ENCODE measurements at regions not wholly inside any gene's neighbourhood (a gene's known extent, or its start where the extent isn't known, plus 50 kb on each side); places are given as distances from the start of the nearest gene placed in this dataset.

DNA sequence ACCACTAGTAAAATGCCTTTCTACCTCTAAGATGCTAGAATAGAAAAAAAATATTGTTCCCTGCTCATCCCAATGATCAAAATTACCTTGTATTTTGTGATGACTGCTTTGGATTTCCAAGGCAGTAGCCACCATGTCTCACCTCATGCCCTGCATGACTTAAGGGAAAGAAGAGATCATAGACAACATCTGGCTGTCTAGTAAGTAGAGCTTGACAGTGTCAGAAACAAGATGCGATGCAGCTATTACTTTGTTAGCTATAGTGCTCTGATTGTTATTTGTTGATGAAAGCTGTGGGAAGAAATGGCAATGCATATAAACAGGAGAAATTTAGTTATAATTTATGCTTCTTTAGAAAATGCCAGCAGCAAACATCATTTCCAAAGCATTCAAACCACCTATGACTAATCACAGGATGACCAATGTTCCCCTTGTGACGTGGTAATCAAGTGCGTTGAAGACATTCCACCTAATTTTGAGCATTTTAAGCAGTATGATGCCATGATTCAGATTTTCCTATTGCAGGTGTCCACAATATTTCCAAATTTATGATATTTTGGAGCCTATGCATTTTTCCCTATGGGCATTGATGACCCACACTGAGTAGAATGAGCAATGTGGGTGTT is 308.3 kb downstream of the KCNRG start:
- no peak for ATAC-seq

DNA sequence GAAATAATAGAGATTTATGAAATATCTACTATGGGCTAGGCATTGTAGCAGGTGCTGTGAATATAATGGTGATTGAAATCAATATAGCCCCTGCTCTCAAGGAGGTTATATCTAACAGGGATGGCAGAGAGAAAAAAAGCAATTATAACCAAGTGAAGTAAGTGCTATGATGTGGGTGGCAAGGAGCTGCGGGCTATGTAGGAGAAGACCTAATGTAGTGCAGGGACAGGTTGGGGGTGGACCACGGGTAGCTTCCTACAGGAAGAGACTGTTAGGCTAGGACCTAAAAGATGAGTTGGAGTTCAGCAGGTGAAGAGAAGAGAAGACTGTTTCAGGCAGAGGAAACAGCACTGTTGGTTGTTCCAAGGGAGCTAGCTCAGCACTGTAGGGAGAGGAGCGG is 311.0 kb downstream of the KCNRG start:
- no peak for ATAC-seq

DNA sequence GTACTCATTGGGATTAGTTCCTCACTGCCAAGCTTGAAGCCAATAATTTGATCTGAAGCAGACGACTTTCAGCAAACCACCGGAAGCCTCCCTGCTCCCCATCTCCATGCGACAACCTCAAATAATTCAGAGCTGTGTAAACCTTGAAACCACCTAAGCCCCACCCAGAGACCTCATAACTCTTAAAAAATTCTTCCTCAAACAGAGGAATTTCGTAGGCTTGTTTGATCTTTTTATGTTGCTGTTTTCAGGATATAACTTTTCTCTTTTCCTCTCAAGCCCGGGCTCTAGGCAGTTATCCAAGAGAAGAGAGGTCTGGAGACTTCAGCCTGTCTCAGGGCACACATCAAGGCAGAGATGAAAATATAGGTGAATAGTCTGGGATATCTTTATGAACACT is 311.6 kb downstream of the KCNRG start:
- no peak for ATAC-seq

DNA sequence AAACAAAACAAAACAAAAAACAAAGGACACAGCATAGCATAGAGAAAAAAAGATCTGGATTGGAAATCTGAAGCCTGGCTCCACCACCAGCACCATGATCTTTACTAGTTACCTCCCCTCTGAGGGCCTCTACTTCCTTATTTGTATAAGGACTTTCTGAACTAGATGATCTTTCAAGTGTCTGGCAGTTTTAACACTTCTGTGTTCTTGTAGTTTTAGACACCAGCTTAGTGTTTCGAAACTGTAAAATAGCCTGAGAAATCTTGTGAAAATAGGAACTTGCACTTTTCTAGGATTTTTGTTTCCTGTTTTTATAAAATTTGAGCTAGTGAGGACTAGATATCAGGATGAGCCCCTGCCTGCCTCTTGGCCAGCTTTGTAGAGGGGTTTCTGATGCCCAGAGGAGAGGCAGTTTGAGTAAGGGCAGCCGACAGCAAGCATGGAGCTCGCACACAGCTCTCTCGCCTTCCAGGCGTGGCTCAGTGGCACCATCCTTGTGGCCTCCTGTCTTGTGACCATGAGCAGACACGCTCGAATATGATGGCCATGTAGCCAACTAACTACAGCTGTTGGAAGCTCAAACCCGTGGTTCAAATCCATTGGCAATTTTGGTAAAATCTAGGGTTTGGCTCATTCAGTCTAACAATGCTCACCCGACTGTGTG is 319.0 kb downstream of the KCNRG start:
- no peak for ATAC-seq

DNA sequence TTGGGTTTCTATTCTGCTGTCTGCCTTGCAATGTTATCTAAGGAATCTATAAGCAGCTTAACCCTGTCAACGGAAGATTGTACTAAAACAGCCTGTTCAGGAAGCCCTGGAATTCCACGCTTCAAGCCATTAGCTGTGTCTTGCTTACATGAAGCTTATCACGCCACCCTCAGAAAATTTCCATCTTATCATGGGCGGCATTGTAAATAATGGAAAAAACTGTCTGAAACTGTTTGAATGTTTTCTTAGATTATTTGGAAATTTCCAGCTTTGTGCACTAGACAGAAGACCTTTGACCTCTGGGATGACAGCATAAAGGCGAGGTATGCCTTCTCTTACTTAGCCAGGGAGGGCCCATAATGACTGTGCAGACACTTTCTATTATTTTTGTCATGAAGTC is 319.7 kb downstream of the KCNRG start:
- ATAC-seq: no peak

DNA sequence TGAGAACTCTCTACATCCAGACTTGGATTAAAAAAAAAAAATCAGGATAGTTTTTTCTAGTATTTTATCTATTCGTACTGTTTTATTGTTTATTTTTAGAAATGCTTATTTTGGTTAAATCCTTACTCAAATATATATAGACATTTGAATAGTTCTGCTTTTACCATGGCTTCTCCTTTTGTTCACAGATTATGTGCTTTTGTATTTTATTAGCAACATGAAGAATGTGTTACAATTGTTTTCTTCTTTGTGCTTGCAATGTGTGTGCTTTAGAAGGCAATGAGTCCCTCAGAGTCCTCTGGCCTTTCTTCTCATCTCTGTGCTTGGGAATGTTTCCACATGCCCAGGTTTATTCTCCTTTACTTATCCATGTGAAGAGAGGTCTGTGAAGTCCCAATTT is 324.0 kb downstream of the KCNRG start:
- ATAC-seq: no peak

DNA sequence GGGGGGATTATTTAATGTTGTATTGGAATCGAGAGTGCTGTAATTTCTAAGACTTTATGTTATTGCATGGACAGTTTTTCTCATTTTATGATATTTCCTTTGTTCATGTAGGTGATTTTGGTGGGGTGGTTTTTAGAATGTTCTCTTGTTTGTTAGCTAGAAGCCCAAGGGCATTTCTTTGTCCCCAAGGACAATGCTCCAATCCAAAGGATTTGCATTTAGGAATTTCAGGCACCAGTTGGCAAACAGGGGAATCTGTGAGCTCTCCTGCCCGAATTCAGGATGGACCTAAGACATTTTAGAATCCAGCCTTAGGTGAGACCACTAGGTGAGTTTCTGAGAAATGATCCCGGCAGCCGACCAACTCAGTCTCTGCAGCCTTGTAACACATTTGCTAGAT is 324.9 kb downstream of the KCNRG start:
- no peak for ATAC-seq

DNA sequence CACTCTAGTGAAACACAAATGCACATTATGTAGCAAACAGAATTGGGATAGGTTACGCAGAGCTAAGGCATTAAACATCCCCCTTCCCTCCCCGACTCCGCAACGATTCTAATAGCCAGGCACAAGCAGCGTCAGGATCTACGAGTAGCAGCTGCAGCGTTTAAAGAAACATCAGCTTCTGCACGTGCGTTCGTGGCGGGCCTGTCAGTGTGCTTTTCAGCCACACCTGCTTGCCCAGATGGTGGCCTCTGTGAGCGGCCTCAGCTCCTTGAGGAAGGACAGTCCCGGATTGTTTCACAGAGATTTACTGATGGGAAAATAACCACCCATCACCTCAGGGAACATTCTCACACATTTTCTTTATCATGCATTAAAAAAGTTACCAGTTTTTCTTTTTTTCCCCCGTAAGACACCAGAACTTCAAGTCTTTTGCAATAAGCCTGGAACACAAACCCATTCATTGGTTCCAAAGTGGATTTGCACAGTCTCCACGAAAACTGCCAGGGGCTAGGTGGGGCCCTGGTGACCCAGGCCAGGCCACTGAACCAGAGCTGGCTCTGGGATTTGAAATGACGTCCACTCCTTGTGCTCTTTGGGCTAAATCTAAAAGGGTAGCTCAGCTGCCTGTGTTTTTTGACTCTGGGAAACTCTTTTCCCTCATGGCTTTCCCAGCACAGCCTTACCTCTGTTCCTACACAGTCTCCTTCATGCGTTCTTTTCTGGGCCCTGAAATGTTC is 325.5 kb downstream of the KCNRG start:
- ATAC-seq: no peak

DNA sequence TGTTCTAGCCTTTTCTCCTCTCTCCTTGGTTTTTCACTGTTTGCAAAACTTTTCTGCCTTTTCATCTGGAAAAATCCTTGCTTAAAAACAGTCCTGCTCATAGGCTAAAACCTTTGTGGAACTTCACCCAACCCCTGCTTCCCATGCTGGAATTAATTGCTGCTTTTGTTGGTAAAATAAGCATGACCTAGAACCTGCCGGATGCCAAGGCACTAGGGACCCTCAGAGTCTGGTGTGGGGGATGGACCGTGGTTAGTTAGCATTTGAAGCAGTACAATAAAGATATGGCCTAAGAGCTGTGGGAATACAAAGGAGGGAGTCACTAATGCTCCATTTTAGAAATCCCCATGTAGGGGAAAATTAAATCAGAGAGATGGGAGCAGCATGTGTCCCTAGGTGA is 326.3 kb downstream of the KCNRG start:
- ATAC-seq: no peak

DNA sequence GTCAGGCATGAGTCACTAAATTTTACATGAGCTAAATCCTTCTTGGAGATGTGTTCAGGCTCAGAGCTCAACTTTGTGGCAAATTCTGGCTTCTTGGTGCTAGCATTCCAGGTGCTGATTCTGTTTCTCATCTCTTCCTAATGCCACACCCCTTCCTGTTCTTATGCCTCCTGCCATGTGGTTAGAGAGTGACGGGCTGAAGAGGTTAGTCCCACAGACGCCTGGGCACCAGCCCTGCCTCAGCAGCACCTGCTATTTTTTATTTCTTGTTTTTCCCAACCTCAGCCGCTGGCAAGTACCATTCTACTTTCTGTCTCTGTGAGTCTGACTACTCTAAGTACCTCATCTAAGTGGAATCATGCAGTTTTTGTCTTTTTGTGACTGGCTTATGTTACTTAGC is 329.5 kb downstream of the KCNRG start:
- ATAC-seq: no peak

DNA sequence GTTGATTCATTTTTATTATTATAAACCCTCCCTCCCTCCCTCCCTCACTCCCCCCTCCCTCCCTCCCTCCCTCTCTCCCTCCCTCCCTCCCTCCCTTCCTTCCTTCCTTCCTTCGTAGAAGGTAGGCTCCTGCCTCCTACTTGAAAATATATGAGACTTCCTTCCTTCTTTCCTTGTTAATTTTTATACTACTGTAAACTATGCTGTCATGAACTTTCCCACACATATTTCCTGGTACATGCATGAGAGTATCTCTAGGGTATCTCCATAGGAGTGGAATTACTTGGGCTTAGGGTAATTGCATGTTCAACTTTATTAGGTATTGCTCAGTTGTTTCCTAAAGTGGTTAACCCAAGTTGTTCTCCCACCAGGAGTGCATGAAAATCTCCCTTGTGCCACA is 330.6 kb downstream of the KCNRG start:
- ATAC-seq: no peak

DNA sequence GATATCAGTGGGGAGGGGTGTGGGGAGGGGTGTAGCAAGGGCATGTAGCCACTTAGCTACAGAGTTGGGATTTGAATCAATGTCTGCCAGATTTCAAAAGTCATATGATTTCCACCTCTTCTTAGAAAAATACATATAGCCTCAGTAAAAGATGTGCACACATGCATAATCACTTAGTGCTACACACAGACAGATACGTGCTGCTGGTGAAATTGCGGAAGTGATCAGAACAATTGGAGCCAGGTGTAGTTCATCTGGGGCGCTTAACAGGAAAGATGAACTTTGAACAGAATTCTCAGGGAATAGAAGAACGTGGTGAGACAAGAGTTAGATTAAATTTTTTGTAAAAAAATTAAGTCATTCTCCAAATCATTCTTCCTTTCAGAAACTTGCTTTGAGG is 333.1 kb downstream of the KCNRG start:
- no peak for ATAC-seq

DNA sequence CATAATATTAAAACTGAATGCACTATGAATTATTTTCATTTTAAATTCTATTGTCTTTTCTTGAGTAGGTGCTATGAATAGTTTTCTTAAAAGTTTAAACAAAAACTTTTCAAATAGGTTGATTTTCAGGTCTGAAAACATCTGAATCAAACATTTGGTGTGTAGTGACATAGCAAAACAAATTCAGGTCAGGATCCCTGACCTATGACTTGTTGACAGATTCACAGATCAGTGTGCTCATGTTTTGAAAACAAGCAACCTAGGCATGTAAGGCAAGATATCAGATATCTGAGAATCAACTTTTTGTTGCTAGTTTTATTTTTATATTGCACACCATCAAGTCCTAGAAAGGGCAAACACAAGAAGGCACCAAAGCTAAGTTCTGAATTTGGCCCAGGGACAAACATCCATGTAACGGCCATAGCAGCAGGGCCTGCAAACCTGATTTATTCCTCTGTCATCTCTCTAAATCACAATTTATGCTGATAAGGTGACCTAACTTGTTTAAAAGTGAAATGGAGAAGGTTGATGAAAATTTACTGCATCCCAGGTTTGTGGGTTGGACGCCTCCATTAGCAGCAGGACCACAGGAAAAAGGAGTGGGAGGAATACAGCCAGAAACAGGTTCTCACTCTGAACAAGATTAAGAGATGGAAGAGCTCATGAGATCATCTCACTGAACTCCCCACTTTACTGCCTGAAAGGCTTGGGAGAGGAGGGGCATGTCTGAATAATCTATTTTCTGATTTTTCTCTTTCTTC is 337.7 kb downstream of the KCNRG start:
- no peak for ATAC-seq

DNA sequence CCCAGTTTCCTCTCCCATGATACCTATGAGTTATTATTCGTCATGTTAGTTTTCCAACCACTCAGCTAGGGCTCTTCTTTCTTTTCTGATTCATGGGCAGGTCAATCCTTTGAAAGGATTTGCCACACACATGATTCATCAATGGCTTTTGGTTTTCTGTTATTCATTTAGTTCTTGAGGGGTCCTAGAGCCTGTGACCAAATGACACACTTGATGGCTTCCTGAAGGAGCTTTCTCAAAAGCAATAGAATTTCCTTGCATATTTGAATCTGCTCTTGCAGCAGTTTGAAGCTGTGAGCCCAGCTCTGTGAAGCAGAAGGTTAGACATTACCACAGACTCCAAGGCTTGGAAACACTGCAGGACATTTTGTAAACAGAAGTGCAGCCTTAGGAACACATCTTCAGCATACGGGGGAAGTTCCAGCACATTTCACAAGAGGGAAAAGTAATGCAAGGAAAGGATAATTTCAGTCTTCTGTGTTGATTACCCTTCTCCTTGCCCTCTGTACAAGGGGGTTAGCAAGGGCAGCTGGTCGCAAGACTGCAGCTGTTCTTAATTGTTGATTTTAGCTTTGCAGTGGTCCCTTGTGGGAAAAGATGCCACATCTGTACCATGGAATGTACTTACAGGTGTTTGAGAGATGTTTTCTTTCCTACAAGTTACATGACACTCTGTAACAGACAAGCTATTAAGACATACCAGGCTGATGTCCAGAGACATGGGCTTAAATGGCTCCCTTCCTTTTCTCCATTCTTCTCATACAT is 338.6 kb downstream of the KCNRG start:
- ATAC-seq: peak in 1 of 2 donors; percentile 10

DNA sequence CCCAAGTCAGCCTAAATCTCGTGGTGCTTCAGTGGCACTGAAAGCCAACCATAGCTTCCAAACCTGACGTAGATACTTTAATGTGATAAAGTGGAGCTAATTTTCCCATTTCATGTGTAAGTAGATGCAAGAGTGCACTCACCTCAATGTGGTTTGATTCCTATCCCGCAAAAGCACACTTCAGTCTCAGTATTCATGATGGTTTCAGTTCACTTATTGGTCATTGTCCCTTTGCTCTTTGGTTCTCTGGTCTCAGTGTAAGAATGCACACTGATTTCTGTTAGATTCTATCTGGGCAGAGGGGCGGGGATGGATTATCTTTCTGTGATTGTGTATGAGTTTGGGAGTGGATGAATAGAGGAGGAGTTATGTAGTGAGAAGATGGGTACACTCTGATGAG is 340.6 kb downstream of the KCNRG start:
- peak; percentile 43 to 57 for ATAC-seq

DNA sequence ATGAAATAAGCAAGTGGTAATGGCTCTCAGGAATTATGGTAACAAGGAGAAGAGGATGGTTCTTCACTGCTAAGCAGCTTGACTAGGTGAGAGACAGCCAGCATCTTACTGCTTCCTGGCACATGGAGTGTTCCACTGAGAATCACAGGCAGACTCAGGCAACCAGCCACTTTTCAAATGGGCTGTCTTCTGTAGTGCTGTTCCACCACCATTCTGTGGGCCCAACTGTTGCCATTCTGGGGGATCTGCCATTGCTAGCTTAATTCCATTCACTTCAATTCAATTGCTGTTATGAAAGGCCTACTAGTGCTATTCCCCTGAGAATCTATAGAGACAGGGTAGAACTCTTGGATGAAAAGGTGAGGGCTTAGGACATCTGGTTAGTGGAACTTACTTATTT is 341.9 kb downstream of the KCNRG start:
- ATAC-seq: no peak

DNA sequence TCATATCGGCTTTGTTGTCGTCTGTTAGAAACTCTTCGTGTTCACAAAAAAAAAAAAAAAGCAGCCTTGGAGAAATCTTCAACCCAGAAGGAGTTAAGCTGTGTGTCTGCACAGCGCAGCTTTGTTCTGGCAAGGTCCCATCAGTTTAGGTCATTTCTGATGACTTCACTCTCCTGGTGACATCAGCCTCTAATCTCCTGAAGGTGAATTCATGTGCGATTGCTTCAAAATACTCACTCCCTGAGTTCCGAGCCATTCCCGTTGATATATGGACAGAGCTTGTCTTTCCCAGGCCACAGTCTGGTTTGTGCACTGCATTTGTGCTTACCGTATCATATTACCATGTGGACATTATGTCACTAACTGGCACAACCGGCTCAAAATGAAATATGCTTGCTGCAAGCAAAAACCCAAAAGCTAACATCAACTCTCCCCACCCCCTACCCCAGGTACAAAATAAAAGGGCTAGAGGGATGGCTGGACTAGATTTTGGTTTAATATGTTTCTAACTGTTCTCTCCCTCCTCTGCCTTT is 342.4 kb downstream of the KCNRG start:
- ATAC-seq: no peak

DNA sequence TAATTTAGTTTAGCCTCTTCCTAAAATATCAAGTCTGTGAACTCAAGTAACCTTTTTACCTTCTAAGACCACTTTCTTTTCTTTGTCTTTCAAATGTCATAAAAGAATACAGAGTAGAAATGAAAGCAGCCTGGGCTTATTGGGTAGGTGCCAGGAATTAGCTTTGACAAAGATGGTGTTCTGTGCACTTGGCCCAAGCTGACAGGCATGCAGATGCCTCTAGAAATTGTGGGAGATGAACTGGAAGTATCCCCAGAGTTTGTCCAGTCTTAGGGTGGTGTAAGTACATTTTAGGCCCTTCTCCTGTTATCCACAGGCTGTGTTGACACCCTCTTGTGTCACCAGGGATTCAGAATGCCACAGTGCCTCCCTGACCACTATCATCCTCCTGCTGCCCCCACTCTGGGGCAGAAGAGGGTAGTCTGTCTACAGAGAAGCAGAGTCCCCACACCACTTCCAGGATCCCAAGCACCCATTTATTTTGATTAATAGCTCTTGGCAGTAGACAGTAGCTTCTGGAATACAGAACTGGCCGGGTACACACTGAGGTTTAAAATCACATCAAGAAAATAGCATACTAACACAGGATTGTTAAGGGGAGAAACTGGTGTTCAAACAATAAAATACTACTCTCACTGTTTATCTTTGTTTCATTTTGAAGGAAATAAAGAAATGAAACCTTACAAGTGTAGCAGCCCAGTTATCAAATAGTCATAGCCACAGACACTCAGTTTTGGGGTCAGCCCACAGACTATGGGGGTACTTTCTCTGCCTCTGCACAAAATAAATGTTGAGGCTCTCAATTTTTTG is 343.2 kb downstream of the KCNRG start:
- no peak for ATAC-seq

DNA sequence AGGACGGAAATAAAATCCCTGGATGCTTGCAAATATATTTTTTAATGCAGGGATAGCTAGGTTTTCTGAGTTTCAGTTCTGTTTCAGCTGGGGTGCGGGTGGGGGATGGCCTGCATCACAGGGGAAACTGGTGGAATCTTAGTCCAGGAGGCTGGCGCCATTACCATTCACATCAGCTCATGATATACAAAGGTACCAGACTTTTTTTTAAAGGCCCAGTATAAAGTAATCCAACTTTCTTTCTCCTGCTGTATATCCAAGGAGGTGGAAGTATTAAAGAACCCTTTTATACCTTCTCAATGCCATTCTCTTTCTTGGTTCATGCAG is 343.8 kb downstream of the KCNRG start:
- ATAC-seq: no peak

DNA sequence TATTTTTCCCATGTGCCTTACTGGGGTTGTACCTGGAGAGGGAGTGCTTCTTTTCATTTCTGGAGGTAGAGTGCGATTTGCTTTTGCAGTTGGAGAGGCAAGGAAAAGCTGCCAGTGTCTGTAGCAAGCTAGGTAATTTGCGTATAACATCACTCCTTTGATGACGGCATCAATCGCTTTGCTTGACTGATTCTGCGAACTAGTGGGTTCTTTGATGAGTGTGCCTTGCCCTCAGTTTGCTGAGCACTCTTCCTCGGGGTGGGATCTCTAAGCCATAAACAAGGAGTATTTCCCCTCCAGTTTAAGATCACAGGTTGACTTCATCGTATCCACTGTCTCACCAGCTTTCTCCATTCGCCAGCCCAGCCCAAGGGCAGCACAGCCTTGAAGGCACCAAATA is 344.5 kb downstream of the KCNRG start:
- ATAC-seq: peak in 1 of 2 donors; percentile 14

DNA sequence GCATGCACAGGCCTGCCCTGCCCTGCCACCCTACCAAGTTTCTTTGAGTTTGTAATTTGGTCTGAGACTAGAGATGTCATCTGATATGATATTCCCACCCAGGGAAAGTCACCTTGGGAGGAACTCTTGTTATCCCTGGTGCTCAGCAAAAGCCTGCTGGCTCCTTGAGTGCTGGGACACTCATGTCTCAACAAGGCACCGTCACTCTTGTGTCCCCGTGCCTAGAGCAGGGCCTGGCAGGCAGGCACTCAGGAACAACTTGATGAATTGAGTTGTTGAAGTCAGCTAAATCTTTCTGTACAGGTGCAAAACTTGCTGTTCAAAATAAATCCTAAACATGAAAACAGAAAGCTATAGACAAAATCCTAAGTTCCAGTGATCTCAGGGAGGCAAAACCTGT is 345.4 kb downstream of the KCNRG start:
- no peak for ATAC-seq

DNA sequence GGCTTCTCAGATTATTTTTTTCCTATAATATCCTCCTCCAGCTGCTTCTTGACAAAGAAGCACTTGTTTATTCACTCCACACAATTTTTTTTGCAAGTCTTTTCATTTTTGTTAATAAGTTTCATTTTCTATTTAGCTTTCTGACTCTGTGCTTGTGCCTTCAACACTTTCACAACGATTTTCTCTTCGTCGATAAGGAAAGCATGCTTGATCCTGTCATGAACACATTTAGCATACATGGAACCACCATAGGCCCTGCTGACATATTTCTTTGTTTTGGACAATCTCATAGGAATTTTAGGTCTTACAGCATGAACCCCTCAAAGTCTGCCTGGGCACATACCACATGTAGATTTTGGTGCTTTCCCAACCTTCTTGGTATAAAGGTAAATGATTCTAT is 346.0 kb downstream of the KCNRG start:
- ATAC-seq: no peak
